ENCODE measurements at regions not wholly inside any gene's neighbourhood (a gene's known extent, or its start where the extent isn't known, plus 50 kb on each side); places are given as distances from the start of the nearest gene placed in this dataset.

DNA sequence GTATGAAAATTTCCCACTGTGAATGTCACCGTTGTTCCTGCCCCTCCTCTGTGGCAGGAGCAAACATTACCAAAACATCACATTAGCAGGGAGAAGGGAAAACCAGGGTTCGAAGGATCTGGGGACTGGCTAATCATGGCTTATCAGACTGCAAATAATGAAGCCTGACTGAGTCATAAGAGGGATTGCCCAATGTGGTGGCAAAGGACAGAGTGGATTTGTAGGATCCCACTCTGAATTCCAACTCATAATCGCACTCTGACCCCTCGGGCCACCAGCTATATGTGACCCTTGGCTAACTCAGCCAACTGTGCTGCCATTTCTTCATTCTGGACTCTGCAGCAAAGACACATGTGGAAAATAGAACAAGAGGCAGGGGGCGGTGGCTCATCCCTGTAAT is 347.3 kb upstream of the AUTS2 start:
- no peak overlapping the region for H3K4me3 ChIP-seq (ENCODE audit: low read length, poor library complexity, severe bottlenecking)
- no peaks in the 10 kb centered on the region for H3K27me3 ChIP-seq (ENCODE audit: insufficient read depth, low read length, poor library complexity, severe bottlenecking)
- no peaks in the 10 kb centered on the region for H3K36me3 ChIP-seq (ENCODE audit: insufficient read depth, low read length)
- H2AFZ ChIP-seq (ENCODE audit: low read length): no peak overlapping the region
- H3K9me3 ChIP-seq (ENCODE audit: insufficient read depth, low read depth, low read length): no peaks in the 10 kb centered on the region; the same call in 1 of the 2 replicates
- no peaks in the 10 kb centered on the region for H4K20me1 ChIP-seq (ENCODE audit: insufficient read depth, low read length, poor library complexity, severe bottlenecking)
- H3K4me1 ChIP-seq (ENCODE audit: insufficient read depth, low read length, poor library complexity, severe bottlenecking): no peaks in the 10 kb centered on the region
- no peaks in the 10 kb centered on the region for H3K9me2 ChIP-seq (replicated peaks; ENCODE audit: low read depth, low read length)
- no peaks in the 10 kb centered on the region for H3F3A ChIP-seq (ENCODE audit: low read depth)
- no peak overlapping the region for H3K9ac ChIP-seq (ENCODE audit: low read depth, low read length, poor library complexity, severe bottlenecking)
- TF ChIP-seq EZH2phosphoT487 (IDR thresholded peaks at IDR 0.05; ENCODE audit: borderline replicate concordance) (no peak), CTCF (conservative IDR thresholded peaks at IDR 0.05; ENCODE audit: low read length) (no peak)
- H3K4me2 ChIP-seq (ENCODE audit: low read depth, low read length, poor library complexity, severe bottlenecking): no peak overlapping the region
- H3K79me2 ChIP-seq (ENCODE audit: insufficient read depth, low read length): no peaks in the 10 kb centered on the region

- Histone ChIP-seq H3F3A (ENCODE audit: low read depth) (no peaks in the 10 kb centered on the region), H3K79me2 (ENCODE audit: insufficient read depth, low read length) (no peaks in the 10 kb centered on the region), H3K36me3 (ENCODE audit: insufficient read depth, low read length) (no peaks in the 10 kb centered on the region), H3K4me2 (ENCODE audit: low read depth, low read length, poor library complexity, severe bottlenecking) (no peak overlapping the region), H3K27me3 (ENCODE audit: insufficient read depth, low read length, poor library complexity, severe bottlenecking) (no peaks in the 10 kb centered on the region), H3K9ac (ENCODE audit: low read depth, low read length, poor library complexity, severe bottlenecking) (no peak overlapping the region), H3K4me3 (ENCODE audit: low read length, poor library complexity, severe bottlenecking) (no peak overlapping the region), H4K20me1 (ENCODE audit: insufficient read depth, low read length, poor library complexity, severe bottlenecking) (no peaks in the 10 kb centered on the region), H3K4me1 (ENCODE audit: insufficient read depth, low read length, poor library complexity, severe bottlenecking) (no peaks in the 10 kb centered on the region), H2AFZ (ENCODE audit: low read length) (no peak overlapping the region), H3K9me2 (replicated peaks; ENCODE audit: low read depth, low read length) (no peaks in the 10 kb centered on the region), H3K9me3 (ENCODE audit: insufficient read depth, low read depth, low read length) (no peaks in the 10 kb centered on the region; the same call in 1 of the 2 replicates)
- TF ChIP-seq CTCF (conservative IDR thresholded peaks at IDR 0.05; ENCODE audit: low read length): no peak
- TF ChIP-seq EZH2phosphoT487 (IDR thresholded peaks at IDR 0.05; ENCODE audit: borderline replicate concordance): no peak
Observed at GRCh38 chr7:69254643-69255042, 343.6 kb upstream of the AUTS2 start.

- Histone ChIP-seq H3K4me2 (ENCODE audit: low read depth, low read length, poor library complexity, severe bottlenecking) (no peak overlapping the region), H3K9ac (ENCODE audit: low read depth, low read length, poor library complexity, severe bottlenecking) (no peak overlapping the region), H3K4me1 (ENCODE audit: insufficient read depth, low read length, poor library complexity, severe bottlenecking) (no peaks in the 10 kb centered on the region), H3F3A (ENCODE audit: low read depth) (no peaks in the 10 kb centered on the region), H3K36me3 (ENCODE audit: insufficient read depth, low read length) (no peaks in the 10 kb centered on the region), H3K4me3 (ENCODE audit: low read length, poor library complexity, severe bottlenecking) (no peak overlapping the region), H3K9me2 (replicated peaks; ENCODE audit: low read depth, low read length) (no peaks in the 10 kb centered on the region), H2AFZ (ENCODE audit: low read length) (no peak overlapping the region), H3K27me3 (ENCODE audit: insufficient read depth, low read length, poor library complexity, severe bottlenecking) (no peaks in the 10 kb centered on the region), H3K79me2 (ENCODE audit: insufficient read depth, low read length) (no peaks in the 10 kb centered on the region), H3K9me3 (ENCODE audit: insufficient read depth, low read depth, low read length) (no peaks in the 10 kb centered on the region; the same call in 1 of the 2 replicates), H4K20me1 (ENCODE audit: insufficient read depth, low read length, poor library complexity, severe bottlenecking) (no peaks in the 10 kb centered on the region)
- no peak for TF ChIP-seq CTCF (conservative IDR thresholded peaks at IDR 0.05; ENCODE audit: low read length)
- TF ChIP-seq EZH2phosphoT487 (IDR thresholded peaks at IDR 0.05; ENCODE audit: borderline replicate concordance): no peak
Observed at GRCh38 chr7:69256634-69257081, 341.6 kb upstream of the AUTS2 start.
